ENCODE measurements at regions not wholly inside any gene's neighbourhood (a gene's known extent, or its start where the extent isn't known, plus 50 kb on each side); places are given as distances from the start of the nearest gene placed in this dataset.
A peak's percentile ranks its signal among the peaks of the same experiment; 100 is the strongest.

GRCh38 chr20:24796236-24796635, 152.8 kb upstream of the CST7 start:
- no peak for DNase-seq (ENCODE audit: low read depth)

GRCh38 chr20:24797113-24797512, 152.0 kb upstream of the CST7 start:
- no peak for DNase-seq (ENCODE audit: low read depth)

GRCh38 chr20:24797745-24798655, 151.1 kb upstream of the CST7 start:
- DNase-seq (ENCODE audit: low read depth): no peak

DNA sequence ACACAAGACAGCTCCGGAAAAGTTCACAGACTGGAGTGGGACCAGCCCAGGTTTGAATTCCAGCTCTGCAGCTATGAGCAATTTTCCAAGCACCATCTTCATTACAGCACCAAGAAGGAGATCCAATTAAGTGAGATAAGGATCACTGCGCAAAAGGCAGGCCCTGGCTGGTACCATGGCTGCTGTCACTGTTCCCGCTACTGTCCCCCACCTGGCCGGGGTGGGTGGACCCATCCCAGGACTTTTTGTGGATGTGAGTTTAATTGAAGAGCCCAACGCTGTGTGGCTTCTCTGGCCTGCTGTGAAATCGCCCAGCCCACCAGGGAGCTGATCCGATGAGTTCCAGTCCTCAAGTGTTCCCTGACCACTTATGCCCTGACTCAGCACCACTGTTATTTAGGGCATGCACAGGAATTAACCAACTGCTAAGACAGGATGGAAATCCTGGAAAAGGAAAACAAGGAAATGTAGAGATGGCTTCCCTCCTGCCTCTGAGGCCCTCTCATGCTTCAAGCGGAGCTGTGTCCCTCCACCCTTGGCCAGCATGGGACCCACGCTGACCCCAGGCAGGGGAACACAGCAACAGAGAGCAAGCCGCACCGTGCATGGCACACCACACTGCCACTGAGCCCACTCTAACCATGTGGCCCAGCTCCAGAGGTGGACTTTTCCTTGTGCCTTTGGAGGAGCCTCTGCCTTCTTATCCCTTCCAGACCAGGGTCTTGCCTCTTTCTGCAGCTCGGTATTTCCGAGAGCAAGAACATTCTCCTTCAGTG, 150.0 kb upstream of the CST7 start:
- peak; percentile 43 for DNase-seq (ENCODE audit: low read depth)

DNA sequence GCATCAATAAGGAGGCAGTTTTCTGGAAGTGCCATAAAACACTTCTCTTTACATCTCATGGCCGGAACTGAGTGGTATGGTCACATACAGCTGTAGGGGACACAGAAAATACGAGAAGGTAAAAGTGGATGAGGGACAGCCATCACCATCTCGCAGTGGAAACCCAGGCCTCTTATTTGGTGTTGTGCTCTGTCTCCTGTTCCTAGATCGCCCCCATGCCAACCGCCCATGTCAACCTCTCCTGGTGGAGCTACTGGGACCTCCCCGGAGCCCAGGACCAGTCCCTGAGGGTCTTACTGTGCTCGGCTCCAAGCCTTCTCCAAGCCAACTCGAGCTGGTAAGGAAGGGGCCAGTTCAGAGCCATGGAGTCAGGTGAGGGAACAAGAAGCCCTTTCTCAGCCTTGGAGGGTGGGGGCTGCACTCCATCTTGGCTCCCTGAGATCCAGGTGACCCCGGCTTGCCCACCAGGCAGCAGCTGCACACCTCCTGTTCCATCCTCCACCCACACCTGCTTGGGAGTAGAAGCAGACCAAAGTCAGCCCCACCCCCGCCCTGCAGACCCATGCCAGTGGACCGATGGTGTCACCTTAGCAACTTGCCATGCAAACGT, 149.0 kb upstream of the CST7 start:
- no peak for DNase-seq (ENCODE audit: low read depth)

- DNase-seq (ENCODE audit: low read depth): no peak
Observed at GRCh38 chr20:24802286-24802820, 146.7 kb upstream of the CST7 start.

GRCh38 chr20:24804481-24805206, 144.4 kb upstream of the CST7 start:
- no peak for DNase-seq (ENCODE audit: low read depth)

GRCh38 chr20:24805456-24806238, 143.4 kb upstream of the CST7 start:
- no peak for DNase-seq (ENCODE audit: low read depth)

GRCh38 chr20:24806705-24807676, 142.1 kb upstream of the CST7 start:
- DNase-seq (ENCODE audit: low read depth): no peak

GRCh38 chr20:24808616-24809015, 140.5 kb upstream of the CST7 start:
- DNase-seq (ENCODE audit: low read depth): no peak

DNA sequence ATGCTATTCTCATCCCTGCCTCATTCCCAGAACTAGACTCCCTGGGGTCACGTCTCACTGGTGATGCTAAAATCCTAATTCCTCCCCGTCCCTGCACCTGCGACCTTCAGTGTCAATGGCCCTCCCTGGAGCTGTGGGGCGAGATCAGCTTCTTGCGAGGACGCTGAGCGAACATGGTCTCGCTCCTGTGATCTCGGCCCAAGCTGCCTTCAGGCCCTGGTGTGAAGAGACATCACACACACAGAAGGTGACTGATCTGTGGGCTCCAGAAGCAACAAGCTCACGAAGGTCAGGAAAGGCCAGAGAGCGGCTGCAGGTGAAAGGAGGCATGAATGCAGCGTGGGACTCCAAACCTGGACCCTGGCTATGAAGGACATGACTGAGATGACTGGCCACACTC, 139.5 kb upstream of the CST7 start:
- no peak for DNase-seq (ENCODE audit: low read depth)

DNA sequence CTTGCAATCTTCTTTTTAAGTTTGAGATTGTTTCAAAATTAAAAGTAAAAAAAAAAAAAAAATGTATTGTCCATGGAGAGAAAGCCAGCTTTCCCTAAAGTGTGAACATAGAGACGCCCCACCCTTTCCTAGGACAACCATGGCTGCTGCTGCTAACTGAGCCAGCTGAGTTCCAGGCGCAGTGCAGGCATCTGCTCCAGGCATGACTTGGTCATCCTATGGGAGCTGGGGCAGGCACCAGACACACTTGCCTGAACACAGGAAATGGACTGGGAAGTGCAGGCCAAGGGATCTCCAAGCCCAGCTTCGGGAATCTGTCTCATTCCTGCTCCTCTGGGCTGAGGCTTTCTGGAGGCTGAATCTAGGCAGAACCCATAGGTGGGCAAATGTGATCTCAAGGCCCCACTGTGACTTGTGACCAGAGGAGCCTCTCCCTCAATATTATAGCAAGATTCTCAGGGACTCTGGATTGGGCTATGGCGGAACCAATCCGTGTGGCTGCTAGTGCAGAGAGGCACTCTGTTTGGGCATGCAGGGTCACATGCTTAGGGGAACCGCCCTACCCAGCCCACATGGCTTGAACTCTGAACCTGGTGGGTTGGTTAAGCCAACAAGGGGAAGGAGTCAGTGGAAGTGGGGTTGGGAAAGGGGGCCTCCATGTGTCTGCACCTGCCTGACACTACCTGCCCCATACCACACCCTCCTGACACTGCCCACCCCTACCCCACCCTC, 138.2 kb upstream of the CST7 start:
- DNase-seq (ENCODE audit: low read depth): peak; percentile 10

DNA sequence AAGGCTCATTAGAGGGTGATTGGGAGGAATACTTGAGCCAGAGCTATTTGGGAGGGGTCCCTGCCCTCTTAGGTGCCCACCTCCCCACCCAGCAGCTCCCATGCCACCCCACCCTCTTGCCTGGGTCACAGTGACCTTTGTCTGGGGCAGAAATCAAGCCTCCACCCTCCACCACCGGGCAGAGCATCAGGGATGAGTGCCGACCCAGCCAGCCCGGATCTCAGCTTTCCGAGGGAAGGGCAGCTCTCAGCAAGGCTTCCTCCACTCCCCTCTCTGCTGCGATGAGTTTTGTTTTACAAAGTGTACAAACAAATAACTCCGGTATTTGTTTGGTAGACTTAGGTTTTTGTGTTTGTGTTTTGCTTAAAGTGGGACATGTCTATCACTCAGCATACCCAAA, 136.7 kb upstream of the CST7 start:
- no peak for DNase-seq (ENCODE audit: low read depth)

DNA sequence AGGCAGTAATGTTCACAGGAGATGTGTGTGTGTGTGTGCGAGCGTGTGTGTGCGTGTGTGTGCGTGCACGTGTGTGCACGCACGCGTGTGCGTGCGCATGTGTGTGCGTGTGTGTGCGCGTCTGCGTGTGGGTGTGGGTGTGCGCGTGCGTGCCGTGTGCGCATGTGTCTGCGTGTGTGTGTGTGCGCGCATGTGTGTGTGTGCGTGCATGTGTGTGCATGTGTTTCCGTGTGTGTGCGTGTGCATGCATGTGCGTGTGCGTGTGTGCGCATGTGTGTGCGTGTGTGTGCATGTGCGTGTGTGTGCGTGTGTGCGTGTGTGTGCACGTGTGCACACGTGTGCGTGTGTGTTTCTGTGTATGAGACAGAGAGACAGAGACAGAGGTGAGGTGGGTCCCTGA, 136.0 kb upstream of the CST7 start:
- no peak for DNase-seq (ENCODE audit: low read depth)

DNA sequence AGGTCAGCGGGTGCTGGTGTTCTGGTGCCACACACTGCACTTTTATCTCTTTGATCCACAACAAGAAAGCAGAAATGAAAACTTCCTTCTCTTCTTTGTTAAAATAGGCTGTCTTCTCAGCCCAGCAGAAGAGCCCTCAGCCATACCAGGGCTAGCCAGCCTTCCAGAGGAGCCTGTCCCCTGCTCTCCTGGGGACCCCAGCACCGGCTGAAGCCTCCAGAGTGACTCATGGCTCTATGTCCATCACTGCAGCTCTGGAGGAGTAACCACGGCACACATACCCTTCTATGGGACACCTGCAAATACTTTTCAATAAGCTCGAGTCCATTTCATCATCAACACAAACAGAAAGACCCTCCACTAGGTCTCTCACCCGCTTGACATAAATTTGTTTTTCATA, 135.6 kb upstream of the CST7 start:
- DNase-seq (ENCODE audit: low read depth): no peak

DNA sequence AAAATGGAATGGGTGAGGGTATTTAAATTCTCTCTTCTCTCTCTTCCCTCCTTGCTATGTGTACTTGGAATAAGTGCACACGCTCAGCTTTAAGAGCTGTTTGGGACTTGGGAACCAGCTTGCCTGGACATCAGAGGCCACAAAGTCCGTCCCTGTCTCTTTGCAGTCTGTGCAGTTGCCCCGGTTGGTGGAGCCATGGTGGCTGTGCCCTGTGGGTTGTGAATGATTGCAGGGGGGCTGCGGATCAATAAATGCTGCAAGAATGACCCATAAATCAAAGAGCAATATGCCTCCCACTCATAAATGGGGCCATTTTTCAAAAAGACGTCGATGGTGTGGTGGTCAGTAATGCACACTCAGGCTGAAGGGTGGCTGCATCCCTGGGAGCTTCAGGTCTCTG, 135.1 kb upstream of the CST7 start:
- DNase-seq (ENCODE audit: low read depth): no peak

DNA sequence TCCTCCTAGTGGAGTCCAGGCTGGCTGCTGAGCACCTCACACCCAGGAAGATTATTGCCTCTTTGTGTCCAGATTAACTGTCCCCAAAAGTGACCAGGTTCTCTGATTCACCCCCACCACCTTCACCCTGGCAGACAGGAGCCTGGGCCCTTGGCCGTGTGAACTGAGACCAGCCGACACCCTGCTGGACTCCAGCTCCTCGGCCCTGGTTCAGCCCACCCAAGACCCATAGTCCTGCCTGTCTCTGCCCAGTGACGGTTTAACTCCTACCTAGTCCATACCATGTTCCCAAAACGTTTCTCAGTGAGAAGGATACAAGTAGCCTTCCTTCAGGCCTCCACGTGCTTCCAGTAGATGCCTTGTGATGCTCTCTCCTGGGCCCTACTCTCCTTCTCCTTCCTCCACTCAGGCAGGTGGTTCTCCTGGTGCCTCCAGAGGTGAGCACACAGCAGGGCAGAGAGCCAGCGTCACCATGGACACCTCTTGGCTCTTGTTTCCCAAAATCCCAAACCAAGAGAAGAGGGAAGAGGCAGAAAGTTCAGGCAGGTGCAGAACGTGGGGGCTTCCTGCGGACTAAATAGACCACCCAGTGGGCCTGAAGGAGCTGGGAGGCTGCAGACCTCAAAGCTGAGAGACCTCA, 134.4 kb upstream of the CST7 start:
- DNase-seq (ENCODE audit: low read depth): no peak

DNA sequence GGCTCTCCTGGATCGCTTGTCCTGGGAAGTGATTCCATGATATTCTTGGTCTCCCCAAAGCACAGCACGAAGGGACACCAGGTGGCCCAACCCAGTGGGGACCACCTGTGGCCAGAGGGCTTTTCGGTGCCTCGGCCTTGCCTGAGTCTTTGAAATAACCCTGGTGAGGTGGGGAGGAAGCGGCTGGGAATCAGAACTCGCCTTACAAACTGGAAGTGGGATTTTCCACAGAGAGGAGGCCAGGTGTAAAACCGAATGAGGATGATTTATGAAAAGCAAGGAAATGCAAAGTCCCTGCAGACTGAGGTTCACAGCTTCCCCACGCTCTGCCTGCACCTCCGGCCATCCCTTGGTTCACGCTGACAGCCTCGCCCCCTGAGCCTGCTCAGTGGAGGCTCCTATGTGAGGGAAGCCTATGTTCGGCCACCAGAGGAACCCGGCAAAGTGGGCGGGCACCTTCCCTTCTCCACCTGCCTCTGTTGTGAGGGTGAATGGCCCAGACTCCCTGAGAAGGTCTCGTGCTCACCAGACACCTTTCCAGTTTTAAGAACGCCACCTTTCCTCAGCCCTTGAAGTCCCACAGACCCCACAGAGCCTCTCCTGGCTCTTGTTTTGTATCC, 133.8 kb upstream of the CST7 start:
- DNase-seq (ENCODE audit: low read depth): no peak
